Neuronal stem cell (in vitro differentiated cells): ENCODE measurements at regions not wholly inside any gene's neighbourhood (a gene's known extent, or its start where the extent isn't known, plus 50 kb on each side); places are given as distances from the start of the nearest gene placed in this dataset.

Source experiments
- DNase-seq: peaks from one replicate; pipeline ENCODE4 v3.0.0-alpha.2; 2013; ENCODE audit warnings: low spot score
- H2AFZ ChIP-seq: one replicate; pipeline ENCODE4 v1.6.1; 2013; ENCODE audit warnings: mild to moderate bottlenecking, low read length, inconsistent platforms
- H2AK5ac ChIP-seq: 2 replicates; pipeline ENCODE4 v1.6.1; 2013; ENCODE audit warnings: low read depth, mild to moderate bottlenecking, inconsistent platforms, low read length, moderate library complexity, mixed read lengths
- H2BK120ac ChIP-seq: 2 replicates; pipeline ENCODE4 v1.6.1; 2013; ENCODE audit warnings: low read depth, mild to moderate bottlenecking, inconsistent platforms, low read length, moderate library complexity, mixed read lengths
- H2BK12ac ChIP-seq: one replicate; pipeline ENCODE4 v1.6.1; 2013; ENCODE audit warnings: low read length, inconsistent platforms
- H2BK15ac ChIP-seq: 2 replicates; pipeline ENCODE4 v1.6.1; 2013; ENCODE audit warnings: mild to moderate bottlenecking, low read length, inconsistent platforms, mixed read lengths
- H2BK5ac ChIP-seq: one replicate; pipeline ENCODE4 v1.6.1; 2013; ENCODE audit warnings: inconsistent platforms, mild to moderate bottlenecking, low read length, moderate library complexity
- H3K14ac ChIP-seq: one replicate; pipeline ENCODE4 v1.6.1; 2013; ENCODE audit warnings: low read length, inconsistent platforms
- H3K18ac ChIP-seq: 2 replicates; pipeline ENCODE4 v1.6.1; 2013; ENCODE audit warnings: low read length, inconsistent platforms
- H3K23ac ChIP-seq: 2 replicates; pipeline ENCODE4 v1.6.1; 2013; ENCODE audit warnings: low read depth, mild to moderate bottlenecking, mixed read lengths, low read length, inconsistent platforms; ENCODE audit not compliant: poor library complexity
- H3K27ac ChIP-seq: replicated peaks from 3 replicates; pipeline ENCODE4 v1.5.1; 2013; ENCODE audit warnings: low read length, inconsistent platforms
- H3K27me3 ChIP-seq, 3 experiments: 2 replicates each; pipeline ENCODE4 v1.6.1; 2013; ENCODE audit warnings: low read length in 3 of 3, mild to moderate bottlenecking in 2 of 3, inconsistent platforms in 1 of 3, low read depth in 1 of 3, mixed read lengths in 1 of 3, moderate library complexity in 1 of 3; ENCODE audit not compliant: control insufficient read depth in 3 of 3, insufficient read depth in 3 of 3
- H3K36me3 ChIP-seq, 2 donors: replicated peaks in 1 of 2; 2 replicates each; pipeline ENCODE4 v1.6.1; 2013; ENCODE audit warnings: low read length in 2 of 2; ENCODE audit not compliant: control insufficient read depth in 2 of 2, insufficient read depth in 2 of 2
- H3K4ac ChIP-seq: 2 replicates; pipeline ENCODE4 v1.6.1; 2013; ENCODE audit warnings: inconsistent platforms, mild to moderate bottlenecking, low read length, moderate library complexity
- H3K4me1 ChIP-seq, 2 donors: 1 replicate in 1 of 2; 2 replicates in 1 of 2; pipeline ENCODE4 v1.6.1; 2013; ENCODE audit warnings: low read length in 2 of 2, low read depth in 1 of 2; ENCODE audit not compliant: control insufficient read depth in 2 of 2, insufficient read depth in 1 of 2
- H3K4me2 ChIP-seq: one replicate; pipeline ENCODE4 v1.6.1; 2013; ENCODE audit warnings: mild to moderate bottlenecking, low read length, inconsistent platforms; ENCODE audit not compliant: insufficient read depth, poor library complexity, severe bottlenecking
- H3K4me3 ChIP-seq, 2 donors: 2 replicates each; pipeline ENCODE4 v1.5.1; 2013; ENCODE audit warnings: low read length in 2 of 2, mild to moderate bottlenecking in 2 of 2, inconsistent platforms in 1 of 2, moderate library complexity in 1 of 2
- H3K79me1 ChIP-seq: one replicate; pipeline ENCODE4 v1.6.1; 2013; ENCODE audit warnings: low read depth, mild to moderate bottlenecking, inconsistent platforms, low read length, moderate library complexity
- H3K9ac ChIP-seq: one replicate; pipeline ENCODE4 v1.6.1; 2013; ENCODE audit warnings: mild to moderate bottlenecking, low read depth, low read length, inconsistent platforms; ENCODE audit not compliant: poor library complexity
- H3K9me3 ChIP-seq, 2 donors: replicated peaks in 1 of 2; 2 replicates each; pipeline versions ENCODE3 to v1.6.1; 2013; ENCODE audit warnings: low read length in 2 of 2, mild to moderate bottlenecking in 2 of 2, inconsistent platforms in 1 of 2, low read depth in 1 of 2, mixed read lengths in 1 of 2, moderate library complexity in 1 of 2; ENCODE audit not compliant: control insufficient read depth in 2 of 2, insufficient read depth in 1 of 2
- H4K8ac ChIP-seq: one replicate; pipeline ENCODE4 v1.6.1; 2013; ENCODE audit warnings: low read depth, mild to moderate bottlenecking, inconsistent platforms, low read length, moderate library complexity
- H4K91ac ChIP-seq: one replicate; pipeline ENCODE4 v1.6.1; 2013; ENCODE audit warnings: low read length, low read depth, mild to moderate bottlenecking, inconsistent platforms; ENCODE audit not compliant: poor library complexity
- WGBS, 2 donors: extraction: QIAGEN DNeasy Blood & Tissue Kit; methylation state at CpG; one replicate each; pipeline ENCODE4 v1.1.7; 2013; ENCODE audit warnings: missing lambda C conversion rate in 2 of 2, mixed read lengths in 1 of 2; ENCODE audit not compliant: insufficient read length in 2 of 2, insufficient replicate concordance in 1 of 2; ENCODE audit errors: extremely low coverage in 2 of 2; 5-methylcytosine and 5-hydroxymethylcytosine counted together

- no peaks in the 10 kb centered on the region for H3K36me3 ChIP-seq
- peak overlapping the region; percentile 2 for H2BK120ac ChIP-seq
- peak overlapping the region; percentile 67 for H3K18ac ChIP-seq
- no peak for DNase-seq
- H3K4ac ChIP-seq: no peak overlapping the region
- no peaks in the 10 kb centered on the region for H3K79me1 ChIP-seq
- H3K9ac ChIP-seq: no peak overlapping the region
- no peak overlapping the region for H2AFZ ChIP-seq
- H3K4me2 ChIP-seq: no peak overlapping the region
- no peak overlapping the region for H4K8ac ChIP-seq
- H3K27me3 ChIP-seq: peaks cover 0 to 3% (median 0%) of the 10 kb centered on the region in 3 experiments
- H3K14ac ChIP-seq: no peak overlapping the region
- H3K23ac ChIP-seq: peak overlapping the region; percentile 47
- no peak overlapping the region for H2BK12ac ChIP-seq
- WGBS, 2 donors: no CpG with 5 or more reads among the region's 11 CpGs
- no peak overlapping the region for H3K4me3 ChIP-seq
- H2BK5ac ChIP-seq: no peak overlapping the region
- H3K27ac ChIP-seq: no peak overlapping the region
- H3K4me1 ChIP-seq: peaks cover 0 to 8% of the 10 kb centered on the region in 2 donors
- peak overlapping the region; percentile 76 for H2AK5ac ChIP-seq
- no peak overlapping the region for H2BK15ac ChIP-seq
- no peaks in the 10 kb centered on the region for H3K9me3 ChIP-seq
- no peak overlapping the region for H4K91ac ChIP-seq
These were observed 206.5 kb upstream of the PPP2R2D start for GRCh38 chr10:131694168-131694780.

- no peak overlapping the region for H3K4ac ChIP-seq
- no peak overlapping the region for H3K23ac ChIP-seq
- H3K27ac ChIP-seq: no peak overlapping the region
- peak overlapping the region; percentile 1 for H3K14ac ChIP-seq
- no peak overlapping the region for H4K8ac ChIP-seq
- peak overlapping the region; percentile 2 for H2BK120ac ChIP-seq
- peaks cover 0 to 8% of the 10 kb centered on the region in 2 donors for H3K4me1 ChIP-seq
- no CpG with 5 or more reads among the region's 11 CpGs for WGBS, 2 donors
- H3K4me3 ChIP-seq: no peak overlapping the region
- DNase-seq: no peak
- no peaks in the 10 kb centered on the region for H3K9me3 ChIP-seq
- H3K79me1 ChIP-seq: no peaks in the 10 kb centered on the region
- peak overlapping the region; percentile 22 for H2BK15ac ChIP-seq
- H3K18ac ChIP-seq: peak overlapping the region; percentile 92
- peak overlapping the region; percentile 92 for H2AK5ac ChIP-seq
- H3K27me3 ChIP-seq: peaks cover 0 to 3% (median 0%) of the 10 kb centered on the region in 3 experiments
- no peak overlapping the region for H3K4me2 ChIP-seq
- no peak overlapping the region for H2AFZ ChIP-seq
- no peak overlapping the region for H3K9ac ChIP-seq
- H2BK12ac ChIP-seq: no peak overlapping the region
- H2BK5ac ChIP-seq: no peak overlapping the region
- no peak overlapping the region for H4K91ac ChIP-seq
- H3K36me3 ChIP-seq: no peaks in the 10 kb centered on the region
These were observed 205.9 kb upstream of the PPP2R2D start for GRCh38 chr10:131694781-131695495.

- Histone ChIP-seq H3K9me3 (no peaks in the 10 kb centered on the region), H3K4me2 (no peak overlapping the region), H3K27me3 (peaks cover 0 to 3% (median 0%) of the 10 kb centered on the region in 3 experiments), H3K4me1 (peaks cover 0 to 8% of the 10 kb centered on the region in 2 donors), H3K36me3 (no peaks in the 10 kb centered on the region), H2BK12ac (peak overlapping the region; percentile 46), H3K79me1 (no peaks in the 10 kb centered on the region), H3K18ac (peak overlapping the region; percentile 92), H3K4ac (no peak overlapping the region), H3K14ac (no peak overlapping the region), H2BK15ac (peak overlapping the region; percentile 22), H3K4me3 (no peak overlapping the region), H2BK5ac (no peak overlapping the region), H4K8ac (no peak overlapping the region), H2AK5ac (peak overlapping the region; percentile 92), H2AFZ (no peak overlapping the region), H3K27ac (no peak overlapping the region), H3K9ac (no peak overlapping the region), H4K91ac (no peak overlapping the region), H3K23ac (peak overlapping the region; percentile 85), H2BK120ac (no peak overlapping the region)
- WGBS, 2 donors: no CpG with 5 or more reads among the region's 23 CpGs
- DNase-seq: no peak
These were observed 205.2 kb upstream of the PPP2R2D start for GRCh38 chr10:131695496-131696165.
